Thyroid gland (tissue), 4 donors: ENCODE measurements at regions not wholly inside any gene's neighbourhood (a gene's known extent, or its start where the extent isn't known, plus 50 kb on each side); places are given as distances from the start of the nearest gene placed in this dataset.

Experiments used
- CTCF ChIP-seq, 6 experiments: fragments of 200-600 bp in 3 of 6; fragments of 450-650 bp in 3 of 6; sonication (generic) in 3 of 6; IDR thresholded peaks; one replicate each; pipeline ENCODE4 v1.5.1; 2016 to 2019; ENCODE audit warnings: antibody characterized with exemption in 6 of 6, mild to moderate bottlenecking in 2 of 6, inconsistent platforms in 1 of 6, moderate library complexity in 1 of 6
- POLR2A ChIP-seq, 2 donors: fragments of 450-650 bp; IDR thresholded peaks; one replicate each; pipeline ENCODE4 v1.6.1; 2017; ENCODE audit warnings: antibody characterized with exemption in 2 of 2, mild to moderate bottlenecking in 2 of 2, moderate library complexity in 1 of 2

- TF ChIP-seq CTCF (IDR thresholded peaks at IDR 0.05) (no peak), POLR2A (IDR thresholded peaks at IDR 0.05) (no peak)
These were observed 135.9 kb upstream of the DPYD start for GRCh38 chr1:98056781-98057180.
